ENCODE measurements at regions not wholly inside any gene's neighbourhood (a gene's known extent, or its start where the extent isn't known, plus 50 kb on each side); places are given as distances from the start of the nearest gene placed in this dataset.

DNA sequence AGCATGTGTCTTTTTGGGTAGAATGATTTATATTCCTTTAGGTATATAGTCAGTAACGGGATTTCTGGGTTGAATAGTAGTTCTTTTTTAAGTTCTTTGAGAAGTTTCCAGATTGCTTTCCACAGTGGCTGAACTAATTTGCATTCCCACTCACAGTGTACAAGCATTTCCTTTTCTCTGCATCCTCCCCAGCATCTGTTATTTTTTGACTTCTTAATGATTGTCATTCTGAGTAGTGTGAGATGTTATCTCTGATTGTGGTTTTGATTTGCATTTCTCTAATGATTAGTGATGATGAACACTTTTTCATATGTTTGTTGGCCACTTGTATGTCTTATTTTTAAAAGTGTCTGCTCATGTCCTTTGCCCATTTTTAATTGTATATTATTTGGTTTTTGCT lies 337.6 kb downstream of the EFHB start:
- no peak for TF ChIP-seq NFYB (IDR thresholded peaks at IDR 0.05; ENCODE audit: insufficient read depth, low read depth, low read length)
- no peak for TF ChIP-seq ZSCAN29 (IDR thresholded peaks at IDR 0.05)
- TF ChIP-seq EP300 (IDR thresholded peaks at IDR 0.05; ENCODE audit: borderline replicate concordance in 1 of 2, control insufficient read depth in 1 of 2, low read depth in 2 of 2, low read length in 2 of 2): no peak
- no peak for TF ChIP-seq ATF7 (IDR thresholded peaks at IDR 0.05; ENCODE audit: low read depth)
- no peak for TF ChIP-seq CTCF (IDR thresholded peaks at IDR 0.05 in 2 of 3, conservative IDR thresholded peaks at IDR 0.05 in 1 of 3; ENCODE audit: control insufficient read depth in 2 of 3, extremely low read depth in 1 of 3, insufficient read depth in 1 of 3, low read depth in 3 of 3, low read length in 3 of 3)
- no peak for TF ChIP-seq YY1 (IDR thresholded peaks at IDR 0.05; ENCODE audit: low read depth, low read length)
- no peak for TF ChIP-seq ZNF24 (IDR thresholded peaks at IDR 0.05)
- TF ChIP-seq POLR2A (IDR thresholded peaks at IDR 0.05; ENCODE audit: low read depth, low read length): no peak
- no peak for TF ChIP-seq SRF (IDR thresholded peaks at IDR 0.05; ENCODE audit: low read depth in 2 of 2, low read length in 2 of 2)
- no peak for TF ChIP-seq CREM (IDR thresholded peaks at IDR 0.05; ENCODE audit: low read depth)
- no peak for TF ChIP-seq BHLHE40 (IDR thresholded peaks at IDR 0.05; ENCODE audit: borderline replicate concordance in 1 of 2, low read depth in 2 of 2, low read length in 1 of 2)
- no peak for TF ChIP-seq TCF7 (IDR thresholded peaks at IDR 0.05; ENCODE audit: borderline replicate concordance)
